GM12874 (cell line): ENCODE measurements at regions not wholly inside any gene's neighbourhood (a gene's known extent, or its start where the extent isn't known, plus 50 kb on each side); places are given as distances from the start of the nearest gene placed in this dataset.

Experiments used
- CTCF ChIP-seq: IDR thresholded peaks from 2 replicates; pipeline ENCODE4 v1.5.1; 2011; ENCODE audit warnings: low read depth, mild to moderate bottlenecking, control low read depth, low read length, moderate library complexity; ENCODE audit not compliant: insufficient read depth

GRCh38 chr12:130083002-130083401, 79.3 kb upstream of the FZD10 start:
- TF ChIP-seq CTCF = no peak

- TF ChIP-seq CTCF = no peak
These were observed 78.5 kb upstream of the FZD10 start for GRCh38 chr12:130083734-130084133.

- no peak for TF ChIP-seq CTCF
These were observed 77.9 kb upstream of the FZD10 start for GRCh38 chr12:130084359-130084758.

- TF ChIP-seq CTCF = no peak
These were observed 76.0 kb upstream of the FZD10 start for GRCh38 chr12:130086248-130086647.

GRCh38 chr12:130086797-130087196, 75.5 kb upstream of the FZD10 start:
- TF ChIP-seq CTCF = no peak

GRCh38 chr12:130087222-130087621, 75.0 kb upstream of the FZD10 start:
- TF ChIP-seq CTCF = no peak

- TF ChIP-seq CTCF = no peak
These were observed 73.8 kb upstream of the FZD10 start for GRCh38 chr12:130088504-130088903.

GRCh38 chr12:130090542-130090941, 71.7 kb upstream of the FZD10 start:
- TF ChIP-seq CTCF = no peak
